ENCODE measurements at regions not wholly inside any gene's neighbourhood (a gene's known extent, or its start where the extent isn't known, plus 50 kb on each side); places are given as distances from the start of the nearest gene placed in this dataset.

GRCh38 chrX:110417128-110417527, 58.5 kb downstream of the RTL9 start:
- TF ChIP-seq ZBTB26 (CRISPR knock-in tag; IDR thresholded peaks at IDR 0.05; ENCODE audit: borderline replicate concordance) (no peak), CTCF (CRISPR knock-in tag; IDR thresholded peaks at IDR 0.05) (no peak), ARID2 (CRISPR knock-in tag; IDR thresholded peaks at IDR 0.05; ENCODE audit: borderline replicate concordance) (no peak), SMC3 (IDR thresholded peaks at IDR 0.05; ENCODE audit: low read length) (no peak), TAF1 (CRISPR knock-in tag; IDR thresholded peaks at IDR 0.05) (no peak), ARHGAP35 (CRISPR knock-in tag; IDR thresholded peaks at IDR 0.05; ENCODE audit: borderline replicate concordance) (no peak), HDAC1 (CRISPR knock-in tag; IDR thresholded peaks at IDR 0.05) (no peak), NR2C2 (CRISPR knock-in tag; IDR thresholded peaks at IDR 0.05; ENCODE audit: borderline replicate concordance) (no peak), ZBTB33 (CRISPR knock-in tag; IDR thresholded peaks at IDR 0.05) (no peak), YY1 (IDR thresholded peaks at IDR 0.05; ENCODE audit: insufficient read depth, insufficient replicate concordance, low read depth, low read length) (no peak), ZBTB44 (CRISPR knock-in tag; IDR thresholded peaks at IDR 0.05) (no peak), DNMT1 (CRISPR knock-in tag; IDR thresholded peaks at IDR 0.05) (no peak), SRF (IDR thresholded peaks at IDR 0.05; ENCODE audit: low read depth, low read length) (no peak), HDAC6 (IDR thresholded peaks at IDR 0.05; ENCODE audit: low read depth, low read length) (no peak)

All from HepG2 (cell line).